AG09319 (cell line): ENCODE measurements at regions not wholly inside any gene's neighbourhood (a gene's known extent, or its start where the extent isn't known, plus 50 kb on each side); places are given as distances from the start of the nearest gene placed in this dataset.
A peak's percentile ranks its signal among the peaks of the same experiment; 100 is the strongest.
"Not testable (repeated sequence)": the region's sequence is repeated elsewhere in the genome, so short reads cannot be mapped to it uniquely, and the experiment has no call there.

Experiments
- DNase-seq: peaks from one replicate; pipeline ENCODE4 v3.0.0-alpha.2; 2010; ENCODE audit warnings: low read depth; ENCODE audit errors: extremely low read depth
- TF ChIP-seq, protein P1 (sequence below): IDR thresholded peaks from 2 replicates; pipeline ENCODE4 v1.5.1; 2011; ENCODE audit warnings: low read depth, mild to moderate bottlenecking, inconsistent platforms, low read length, moderate library complexity

DNA sequence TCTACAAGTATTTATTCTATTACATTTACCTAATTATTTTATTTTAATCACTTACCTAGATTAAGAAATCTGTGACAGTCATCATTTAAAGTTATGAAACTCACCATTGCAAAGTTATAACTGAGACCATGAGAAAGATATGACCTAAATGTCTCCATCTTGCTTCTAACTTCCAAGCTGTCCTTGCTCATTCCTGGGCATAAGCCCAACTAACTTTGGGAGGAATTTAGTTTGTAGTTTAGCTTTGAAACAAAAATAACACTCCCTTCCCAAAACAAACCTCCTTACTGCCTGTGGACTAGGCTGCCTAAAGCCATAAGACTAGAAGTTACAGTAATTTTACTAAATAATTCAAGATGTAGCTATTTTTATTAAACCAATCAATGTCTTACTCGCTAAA lies 195.6 kb upstream of the RAI14 start:
- DNase-seq, result no peak
- TF ChIP-seq, protein P1, sequence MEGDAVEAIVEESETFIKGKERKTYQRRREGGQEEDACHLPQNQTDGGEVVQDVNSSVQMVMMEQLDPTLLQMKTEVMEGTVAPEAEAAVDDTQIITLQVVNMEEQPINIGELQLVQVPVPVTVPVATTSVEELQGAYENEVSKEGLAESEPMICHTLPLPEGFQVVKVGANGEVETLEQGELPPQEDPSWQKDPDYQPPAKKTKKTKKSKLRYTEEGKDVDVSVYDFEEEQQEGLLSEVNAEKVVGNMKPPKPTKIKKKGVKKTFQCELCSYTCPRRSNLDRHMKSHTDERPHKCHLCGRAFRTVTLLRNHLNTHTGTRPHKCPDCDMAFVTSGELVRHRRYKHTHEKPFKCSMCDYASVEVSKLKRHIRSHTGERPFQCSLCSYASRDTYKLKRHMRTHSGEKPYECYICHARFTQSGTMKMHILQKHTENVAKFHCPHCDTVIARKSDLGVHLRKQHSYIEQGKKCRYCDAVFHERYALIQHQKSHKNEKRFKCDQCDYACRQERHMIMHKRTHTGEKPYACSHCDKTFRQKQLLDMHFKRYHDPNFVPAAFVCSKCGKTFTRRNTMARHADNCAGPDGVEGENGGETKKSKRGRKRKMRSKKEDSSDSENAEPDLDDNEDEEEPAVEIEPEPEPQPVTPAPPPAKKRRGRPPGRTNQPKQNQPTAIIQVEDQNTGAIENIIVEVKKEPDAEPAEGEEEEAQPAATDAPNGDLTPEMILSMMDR, result no peak

DNA sequence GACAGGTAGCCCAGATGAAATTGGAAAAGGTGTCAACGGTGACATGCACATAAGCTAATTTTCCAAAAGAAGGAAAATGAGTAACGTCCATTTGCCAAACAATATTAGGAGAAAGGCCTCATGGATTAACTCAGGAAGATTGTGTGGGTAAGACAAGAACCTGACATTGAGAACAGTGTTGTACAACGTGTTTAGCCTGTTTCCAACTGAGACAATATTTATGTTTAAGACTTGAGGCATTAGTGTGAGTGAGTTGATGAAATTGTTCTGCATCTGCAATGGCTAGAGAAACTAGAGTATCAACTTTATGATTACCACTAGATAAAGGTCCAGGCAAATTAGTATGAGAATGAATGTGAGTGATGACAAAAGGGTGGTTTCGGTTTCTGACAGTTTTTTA lies 191.3 kb upstream of the RAI14 start:
- no peak for DNase-seq
- TF ChIP-seq, protein P1, result no peak

DNA sequence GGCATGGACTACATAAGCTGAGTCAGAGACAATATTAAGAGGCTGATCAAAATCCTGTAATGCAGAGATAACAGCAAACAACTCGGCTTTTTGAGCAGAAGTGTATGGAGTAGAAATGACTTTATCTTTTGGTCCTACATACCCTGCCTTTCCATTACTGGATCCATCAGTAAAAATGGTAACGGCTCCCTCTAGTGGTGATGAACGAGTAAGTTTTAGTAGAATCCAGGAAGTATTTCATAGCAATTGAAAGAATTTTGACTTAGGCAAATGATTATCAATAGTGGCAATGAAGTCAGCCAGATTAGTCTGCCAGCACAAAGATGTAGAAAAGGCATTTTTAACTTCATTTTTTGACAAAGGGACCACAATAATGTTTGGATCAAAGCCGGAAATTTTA lies 190.8 kb upstream of the RAI14 start:
- TF ChIP-seq, protein P1, result peak; percentile 30
- DNase-seq, result not testable (repeated sequence)

DNA sequence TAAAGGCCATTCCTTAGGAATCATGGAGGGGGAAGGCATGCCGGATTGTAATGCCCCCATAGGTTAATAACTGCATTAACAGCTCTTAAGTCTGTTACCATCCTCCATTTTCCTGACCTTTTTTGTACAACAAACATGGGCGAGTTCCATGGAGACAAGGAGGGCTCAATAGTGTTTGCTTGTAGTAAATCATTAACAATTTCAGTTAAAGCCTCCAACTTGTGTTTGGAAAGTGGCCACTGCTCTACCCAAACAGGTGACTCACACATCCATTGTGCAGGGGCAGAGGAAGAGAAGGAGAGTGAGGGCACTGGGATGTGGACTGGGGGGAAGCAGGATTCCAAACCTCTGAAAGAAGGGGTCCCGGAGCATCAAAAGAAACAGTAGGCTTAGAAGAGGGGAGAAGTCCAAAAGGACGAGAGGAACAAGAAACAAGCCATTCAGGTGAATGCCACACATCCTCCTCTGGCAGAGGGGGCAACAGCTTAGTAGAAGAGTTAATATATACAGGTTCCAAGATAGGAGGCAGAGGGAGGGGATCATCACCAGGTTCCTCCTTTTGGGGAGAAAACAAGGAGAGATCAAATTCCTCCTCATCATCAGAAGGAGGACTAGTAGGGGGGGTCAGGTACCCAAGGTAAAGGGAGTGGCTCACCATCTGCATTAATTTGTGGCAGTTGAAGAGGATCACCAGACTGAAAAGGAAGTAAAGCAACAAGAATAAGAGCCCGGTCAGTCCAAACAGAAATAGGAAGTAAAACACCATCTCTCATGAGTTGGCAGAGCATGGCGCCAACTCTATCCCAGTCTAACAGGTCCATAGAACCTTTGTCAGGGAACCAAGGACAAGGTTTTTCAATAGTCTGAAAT lies 189.4 kb upstream of the RAI14 start:
- DNase-seq, result not testable (repeated sequence)

DNA sequence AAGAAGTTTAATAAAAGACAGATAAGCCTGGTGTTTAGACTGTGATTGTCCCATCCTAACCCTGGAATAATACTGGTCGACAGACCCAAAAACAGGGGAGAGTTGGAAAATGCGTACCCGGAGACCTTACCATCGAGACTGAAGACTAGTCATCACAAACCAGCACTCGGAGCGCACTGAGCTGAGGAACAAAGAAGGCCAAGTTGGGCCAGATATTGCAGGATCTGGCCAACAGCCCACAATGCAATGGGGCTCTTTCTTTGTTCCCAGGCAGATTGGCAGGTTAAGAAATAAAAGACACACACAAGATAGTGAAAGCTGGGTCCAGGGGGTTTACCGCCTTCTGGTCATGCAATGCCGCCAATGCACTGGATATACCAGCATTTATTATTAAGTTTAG lies 188.7 kb upstream of the RAI14 start:
- TF ChIP-seq, protein P1, result no peak
- no peak for DNase-seq

DNA sequence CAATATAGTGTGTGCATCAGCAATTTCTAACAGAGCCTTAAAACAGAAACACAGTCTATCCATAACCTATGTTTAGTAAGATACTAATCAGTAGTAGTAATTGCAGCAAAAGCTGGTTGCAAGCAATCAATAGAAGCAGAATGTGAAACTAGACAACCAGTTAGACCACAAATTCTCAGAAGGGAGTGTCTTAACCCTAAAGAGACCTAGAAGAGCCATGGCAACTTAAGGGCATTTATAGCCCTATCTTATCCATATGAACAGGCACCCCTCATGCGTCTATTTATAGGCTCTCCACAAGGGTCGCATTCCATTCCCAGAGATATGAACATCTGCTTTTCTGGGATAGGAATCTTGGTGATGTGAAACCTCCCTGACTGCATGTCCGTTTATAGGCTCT lies 188.1 kb upstream of the RAI14 start:
- not testable (repeated sequence) for DNase-seq

DNA sequence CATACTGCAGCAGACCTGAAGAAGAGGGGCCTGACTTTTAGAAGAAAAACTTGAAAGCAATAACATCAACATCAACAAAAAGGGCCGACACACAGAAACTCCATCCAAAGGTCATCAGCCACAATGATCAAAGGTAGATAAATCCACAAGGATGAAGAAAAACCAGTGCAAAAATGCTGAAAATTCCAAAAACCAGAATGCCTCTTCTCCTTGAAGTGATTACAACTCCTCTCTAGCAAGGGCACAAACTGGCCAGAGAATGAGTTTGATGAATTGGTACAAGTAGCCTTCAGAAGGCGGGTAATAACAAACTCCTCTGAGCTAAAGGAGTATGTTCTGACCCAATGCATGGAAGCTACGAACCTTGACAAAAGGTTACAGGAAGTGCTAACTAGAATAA lies 186.2 kb upstream of the RAI14 start:
- DNase-seq, result no peak
- TF ChIP-seq, protein P1, result no peak

DNA sequence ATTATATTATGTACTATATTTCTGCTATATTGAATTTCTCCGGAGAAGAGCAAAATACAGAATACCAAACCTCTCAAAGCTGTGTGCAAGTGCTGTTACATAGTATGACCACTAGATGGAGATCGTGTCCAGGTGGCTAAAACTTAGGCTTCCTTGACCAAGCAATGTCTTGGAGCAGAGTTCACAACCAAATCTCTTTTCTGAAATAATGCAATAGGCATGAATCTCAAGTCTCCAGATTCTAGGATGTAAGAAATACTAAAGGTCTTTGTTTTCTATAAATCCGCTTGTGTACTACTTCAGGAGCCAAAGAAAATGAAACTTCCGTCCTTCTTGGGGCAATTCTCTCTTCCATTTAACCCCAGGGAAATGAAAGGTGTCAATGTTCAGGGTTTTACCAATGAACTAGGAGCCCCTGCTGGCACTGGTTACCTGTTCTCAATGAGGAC lies 181.5 kb upstream of the RAI14 start:
- TF ChIP-seq, protein P1, result peak; percentile 94
- DNase-seq, result peak; percentile 18
